Stimulated activated CD8-positive, alpha-beta memory T cell treated with anti-CD3 and anti-CD28 coated beads, Interleukin-2, amount 100 ng/mL, for 48 hours (primary cell): ENCODE measurements at regions not wholly inside any gene's neighbourhood (a gene's known extent, or its start where the extent isn't known, plus 50 kb on each side); places are given as distances from the start of the nearest gene placed in this dataset.
"Not testable (repeated sequence)": the region's sequence is repeated elsewhere in the genome, so short reads cannot be mapped to it uniquely, and the experiment has no call there.

Experiments
- DNase-seq, 2 donors: peaks; one replicate each; pipeline ENCODE4 v3.0.0-alpha.2; 2020; ENCODE audit warnings: low read depth in 2 of 2

DNA sequence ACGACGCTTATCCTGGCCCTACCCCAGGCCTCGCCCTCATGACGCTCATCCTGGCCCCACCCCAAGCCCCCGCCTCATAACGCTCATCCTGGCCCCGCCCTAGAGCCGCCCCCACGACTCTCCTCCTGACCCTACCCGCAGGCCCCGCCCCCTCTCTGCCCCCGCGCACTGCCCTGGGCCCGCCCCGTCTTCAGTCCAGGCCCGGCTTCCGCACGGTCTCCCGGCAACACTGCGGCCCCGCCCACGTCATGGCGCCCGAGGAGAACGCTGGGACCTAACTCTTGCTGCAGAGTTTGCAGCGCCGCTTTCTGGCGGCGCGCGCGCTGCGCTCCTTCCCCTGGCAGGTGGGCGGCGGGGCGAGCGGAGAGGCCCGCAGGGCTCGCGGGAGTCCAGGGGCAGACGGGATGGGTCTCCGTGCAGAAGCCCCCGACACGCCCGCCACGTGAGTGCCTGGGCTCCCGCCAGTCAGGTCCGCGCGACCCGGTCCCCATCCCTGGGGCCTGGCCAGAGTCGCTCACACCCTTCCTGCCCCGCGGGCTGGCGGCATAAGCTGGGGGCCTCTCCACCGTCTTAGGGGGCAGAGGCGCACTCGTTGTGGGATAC, 52.5 kb upstream of the ROPN1B start:
- DNase-seq, result peak; percentile 91 to 92

DNA sequence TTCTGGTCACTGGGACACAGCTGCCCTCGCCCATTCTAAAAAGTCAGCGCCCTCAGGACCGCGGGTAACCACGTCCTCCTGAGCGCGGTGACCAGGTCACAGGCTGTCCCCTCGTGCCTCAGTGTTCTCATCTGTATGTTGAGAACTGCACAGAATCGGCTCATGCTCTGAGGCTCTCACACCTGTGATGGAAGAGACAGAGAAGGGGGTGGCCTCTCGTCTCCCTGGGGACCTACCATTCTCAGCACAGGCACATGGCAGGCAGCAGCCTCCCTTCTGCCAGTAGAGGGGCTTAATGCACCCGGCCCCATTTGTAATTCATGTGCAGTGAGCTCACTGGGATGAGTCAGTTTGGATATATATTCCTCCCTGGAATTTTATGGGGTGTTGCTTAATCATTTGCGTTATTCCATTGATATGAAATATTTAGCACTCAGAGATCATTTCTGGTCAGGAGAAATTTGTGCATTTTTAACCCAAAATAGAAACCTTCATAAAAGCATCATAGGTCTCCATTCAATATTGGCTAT, 51.9 kb upstream of the ROPN1B start:
- peak in 1 of 2 donors; percentile 12 for DNase-seq

DNA sequence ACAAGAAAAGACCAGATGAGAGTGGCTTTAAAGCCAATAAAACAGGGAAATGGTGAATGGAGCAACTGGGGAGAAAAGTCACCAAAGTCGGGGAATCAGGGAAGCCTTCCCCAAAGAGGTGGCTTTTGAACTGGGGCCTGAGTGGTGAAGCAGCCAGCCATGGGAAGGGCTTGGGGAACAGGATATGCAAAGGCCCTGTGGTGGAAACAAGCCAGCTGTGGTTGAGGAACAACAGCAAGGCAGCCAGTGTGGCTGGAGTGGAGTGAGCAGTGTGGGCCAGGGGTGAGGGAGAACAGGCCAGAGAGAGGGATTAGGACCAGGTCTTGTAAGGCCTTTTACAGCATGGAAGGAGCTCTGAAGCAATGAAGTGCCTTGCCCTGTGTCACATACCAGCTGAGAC, 51.0 kb upstream of the ROPN1B start:
- not testable (repeated sequence) for DNase-seq

DNA sequence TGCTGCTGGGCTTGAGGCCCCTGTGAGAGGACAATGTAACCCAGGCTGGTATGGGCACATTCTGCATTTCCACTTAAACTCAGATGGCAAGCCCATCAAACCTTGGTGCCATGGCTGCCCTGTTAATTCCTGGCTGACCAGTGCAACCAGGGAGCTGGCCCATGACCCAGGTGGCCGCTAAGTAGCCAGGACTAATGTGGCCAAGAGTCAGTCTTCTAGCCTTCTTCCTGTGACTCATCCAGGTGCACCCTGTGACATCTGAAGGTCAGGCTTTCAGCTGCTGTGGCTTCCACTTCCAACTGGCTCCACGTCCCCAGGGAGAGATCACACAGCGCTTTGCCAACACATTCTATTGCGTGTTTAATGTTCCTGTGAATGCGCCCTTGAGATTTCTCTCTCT, 50.5 kb upstream of the ROPN1B start:
- not testable (repeated sequence) for DNase-seq

DNA sequence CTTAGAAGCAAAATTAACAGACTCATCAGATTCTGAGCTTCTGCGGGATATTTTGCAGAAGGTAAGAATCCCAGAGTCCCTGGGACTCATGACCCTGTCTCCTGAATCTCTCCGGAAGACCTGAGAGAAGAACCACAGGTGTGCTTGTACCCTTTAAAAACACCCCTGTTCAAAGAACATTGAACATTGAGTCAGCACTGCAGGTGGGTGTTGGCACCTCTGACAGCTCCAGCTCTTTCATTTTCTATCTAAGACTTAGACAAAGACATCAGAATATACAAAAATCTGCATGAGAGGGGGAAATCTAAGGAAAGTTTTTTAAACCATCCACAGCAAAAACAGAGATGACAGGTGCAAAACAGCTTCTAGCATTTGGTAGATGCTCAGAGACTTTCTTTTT, 50.1 kb upstream of the ROPN1B start:
- not testable (repeated sequence) for DNase-seq
